H1 (cell line): ENCODE measurements at regions not wholly inside any gene's neighbourhood (a gene's known extent, or its start where the extent isn't known, plus 50 kb on each side); places are given as distances from the start of the nearest gene placed in this dataset.

Source experiments
- CTCF ChIA-PET: fragments of 300-600 bp; sonication (Branson Sonifier 250); formaldehyde crosslinking; loops from one replicate; lab custom pipeline; 2021; ENCODE audit not compliant: partially characterized antibody; lab: Charles Lee
- POLR2A ChIA-PET: fragments of 300-600 bp; sonication (Branson Sonifier 250); formaldehyde crosslinking; loops from one replicate; lab custom pipeline; 2021; ENCODE audit warnings: inconsistent platforms; ENCODE audit not compliant: partially characterized antibody; lab: Charles Lee
- DNase-seq, 2 experiments: peaks; one replicate each; pipeline versions ENCODE4 v3.0.0 to v3.0.0-alpha.2; 2010 to 2022; ENCODE audit warnings: low spot score in 2 of 2, low read depth in 1 of 2, mixed read lengths in 1 of 2
- FAIRE-seq: peaks from 2 replicates; lab custom pipeline; 2011; peaks lifted over from hg19 to GRCh38; lab: Jason Lieb, UNC
- H2AFZ ChIP-seq: 2 replicates; pipeline ENCODE4 v1.8.1; 2012; ENCODE audit warnings: low read length, inconsistent platforms
- H2AK5ac ChIP-seq: 2 replicates; pipeline ENCODE4 v1.6.1; 2013; ENCODE audit warnings: low read depth, low read length
- H2BK120ac ChIP-seq: replicated peaks from 2 replicates; pipeline ENCODE3; 2013; ENCODE audit warnings: low read depth, low read length, inconsistent platforms
- H2BK12ac ChIP-seq: 2 replicates; pipeline ENCODE4 v1.6.1; 2013; ENCODE audit warnings: low read depth, low read length
- H2BK15ac ChIP-seq: 2 replicates; pipeline ENCODE4 v1.6.1; 2013; ENCODE audit warnings: low read length
- H2BK20ac ChIP-seq: 2 replicates; pipeline ENCODE4 v1.6.1; 2013; ENCODE audit warnings: low read length
- H2BK5ac ChIP-seq: 2 replicates; pipeline ENCODE4 v1.6.1; 2013; ENCODE audit warnings: low read depth, low read length
- H3K14ac ChIP-seq: 2 replicates; pipeline ENCODE4 v1.6.1; 2013; ENCODE audit warnings: inconsistent platforms; ENCODE audit not compliant: insufficient read length
- H3K18ac ChIP-seq: 2 replicates; pipeline ENCODE4 v1.6.1; 2013; ENCODE audit warnings: low read length; ENCODE audit errors: extremely low read depth
- H3K23ac ChIP-seq: 2 replicates; pipeline ENCODE4 v1.6.1; 2013; ENCODE audit warnings: inconsistent platforms; ENCODE audit not compliant: insufficient read length
- H3K23me2 ChIP-seq: 2 replicates; pipeline ENCODE4 v1.6.1; 2013; ENCODE audit warnings: low read depth, low read length
- H3K27ac ChIP-seq: 2 replicates; pipeline ENCODE4 v1.6.1; 2011; ENCODE audit warnings: low read depth, low read length, inconsistent platforms
- H3K27me3 ChIP-seq, 4 experiments: replicated peaks in 1 of 4; 1 replicate in 1 of 4; 2 replicates in 3 of 4; pipeline versions ENCODE4 v1.6.1 to v1.8.1; 2011 to 2013; ENCODE audit warnings: low read length in 3 of 4, mild to moderate bottlenecking in 3 of 4, inconsistent platforms in 2 of 4, mixed read lengths in 2 of 4, moderate library complexity in 1 of 4; ENCODE audit not compliant: control insufficient read depth in 3 of 4, insufficient read depth in 3 of 4; ENCODE audit errors: extremely low read depth in 1 of 4
- H3K36me3 ChIP-seq, 4 experiments: 2 replicates each; pipeline versions ENCODE4 v1.6.1 to v1.8.1; 2011 to 2013; ENCODE audit warnings: mild to moderate bottlenecking in 4 of 4, low read length in 3 of 4, moderate library complexity in 2 of 4, control low read depth in 1 of 4, inconsistent platforms in 1 of 4; ENCODE audit not compliant: insufficient read depth in 4 of 4, control insufficient read depth in 2 of 4
- H3K4ac ChIP-seq: replicated peaks from 2 replicates; pipeline ENCODE3; 2013; ENCODE audit warnings: low read length, low read depth, mixed read lengths, inconsistent platforms; ENCODE audit not compliant: insufficient read length
- H3K4me1 ChIP-seq, 4 experiments: replicated peaks in 1 of 4; 1 replicate in 1 of 4; 2 replicates in 3 of 4; pipeline versions ENCODE4 v1.6.1 to v1.8.1; 2011 to 2013; ENCODE audit warnings: low read length in 3 of 4, inconsistent platforms in 2 of 4, mixed read lengths in 1 of 4; ENCODE audit not compliant: insufficient read depth in 4 of 4, control insufficient read depth in 3 of 4
- H3K4me2 ChIP-seq, 2 experiments: 2 replicates each; pipeline versions ENCODE4 v1.6.1 to v1.8.1; 2011 to 2013; ENCODE audit warnings: low read depth in 2 of 2, low read length in 2 of 2, control low read depth in 1 of 2, inconsistent platforms in 1 of 2, mild to moderate bottlenecking in 1 of 2; ENCODE audit not compliant: insufficient read depth in 1 of 2
- H3K4me3 ChIP-seq, 4 experiments: fragments of 200-600, 300-600 bp in 1 of 4; sonication (generic), shearing (Covaris generic), sonication (Bioruptor Twin) in 1 of 4; 2 replicates each; pipeline versions ENCODE4 v1.5.1 to v1.8.1; 2011 to 2016; ENCODE audit warnings: low read length in 4 of 4, low read depth in 3 of 4, control low read depth in 2 of 4, inconsistent platforms in 2 of 4, mild to moderate bottlenecking in 2 of 4, mixed read lengths in 1 of 4, moderate library complexity in 1 of 4; ENCODE audit not compliant: insufficient read depth in 2 of 4; ENCODE audit errors: extremely low read depth in 1 of 4
- H3K56ac ChIP-seq: replicated peaks from 2 replicates; pipeline ENCODE3; 2013; ENCODE audit warnings: low read depth, mild to moderate bottlenecking, mixed read lengths, low read length, inconsistent platforms; ENCODE audit not compliant: insufficient read length
- H3K79me1 ChIP-seq: 2 replicates; pipeline ENCODE4 v1.6.1; 2013; ENCODE audit warnings: low read depth, low read length, control low read depth
- H3K79me2 ChIP-seq, 2 experiments: 2 replicates each; pipeline versions ENCODE4 v1.6.1 to v1.8.1; 2012 to 2013; ENCODE audit warnings: low read length in 2 of 2, mild to moderate bottlenecking in 2 of 2, inconsistent platforms in 1 of 2; ENCODE audit not compliant: insufficient read depth in 2 of 2, control insufficient read depth in 1 of 2
- H3K9ac ChIP-seq, 4 experiments: replicated peaks in 1 of 4; 1 replicate in 1 of 4; 2 replicates in 3 of 4; pipeline versions ENCODE4 v1.6.1 to v1.8.1; 2011 to 2013; ENCODE audit warnings: low read depth in 3 of 4, low read length in 3 of 4, control low read depth in 2 of 4, mild to moderate bottlenecking in 2 of 4, moderate library complexity in 2 of 4, inconsistent platforms in 1 of 4; ENCODE audit errors: extremely low read depth in 1 of 4
- H3K9me3 ChIP-seq, 2 experiments: 2 replicates each; pipeline versions ENCODE4 v1.6.1 to v1.8.1; 2012 to 2013; ENCODE audit warnings: mild to moderate bottlenecking in 2 of 2, moderate library complexity in 2 of 2, control low read depth in 1 of 2, inconsistent platforms in 1 of 2, low read depth in 1 of 2, low read length in 1 of 2, mixed read lengths in 1 of 2; ENCODE audit not compliant: insufficient read depth in 2 of 2
- H4K20me1 ChIP-seq, 2 experiments: replicated peaks in 1 of 2; 2 replicates each; pipeline versions ENCODE3 to v1.8.1; 2011 to 2013; ENCODE audit warnings: inconsistent platforms in 2 of 2, low read length in 2 of 2, mild to moderate bottlenecking in 1 of 2; ENCODE audit not compliant: insufficient read depth in 2 of 2, control insufficient read depth in 1 of 2
- H4K5ac ChIP-seq: 2 replicates; pipeline ENCODE4 v1.6.1; 2013; ENCODE audit warnings: low read length, low read depth, mixed read lengths, inconsistent platforms; ENCODE audit not compliant: insufficient read length
- H4K8ac ChIP-seq: 2 replicates; pipeline ENCODE4 v1.8.0; 2013; ENCODE audit warnings: mild to moderate bottlenecking, moderate library complexity, low read length, inconsistent platforms; ENCODE audit not compliant: insufficient read depth; ENCODE audit errors: extremely low read depth
- H4K91ac ChIP-seq: replicated peaks from 2 replicates; pipeline ENCODE3; 2013; ENCODE audit warnings: low read length, mixed read lengths, inconsistent platforms; ENCODE audit not compliant: insufficient read length
- NANOG ChIP-seq: IDR thresholded peaks from 2 replicates; pipeline ENCODE4 v1.6.1; 2011; ENCODE audit warnings: low read length, low read depth, mild to moderate bottlenecking, inconsistent platforms; ENCODE audit not compliant: insufficient read depth, poor library complexity, severe bottlenecking
- TEAD4 ChIP-seq: IDR thresholded peaks from 2 replicates; pipeline ENCODE4 v1.6.1; 2012; ENCODE audit warnings: low read depth, low read length, inconsistent platforms, mixed read lengths
- YY1 ChIP-seq: IDR thresholded peaks from 2 replicates; pipeline ENCODE4 v1.6.1; 2011; ENCODE audit warnings: low read depth, mild to moderate bottlenecking, low read length
- WGBS, 2 experiments: shearing (Covaris generic) in 1 of 2; methylation state at CpG; one replicate each; pipeline versions ENCODE4 v1.1.6 to v1.1.7; 2013 to 2015; ENCODE audit warnings: low lambda C conversion rate in 2 of 2, mixed read lengths in 2 of 2, inconsistent platforms in 1 of 2, low coverage in 1 of 2, missing lambda C conversion rate in 1 of 2; ENCODE audit not compliant: insufficient replicate concordance in 2 of 2, insufficient coverage in 1 of 2, insufficient read length in 1 of 2; ENCODE audit errors: extremely low coverage in 1 of 2, missing lambda C conversion rate in 1 of 2; 5-methylcytosine and 5-hydroxymethylcytosine counted together

GRCh38 chr6:94045099-94045829 lies 625.9 kb upstream of the EPHA7 start:
- Histone ChIP-seq H3K27ac (no peak overlapping the region), H2BK15ac (no peak overlapping the region), H4K20me1 (no peaks in the 10 kb centered on the region), H4K91ac (no peak overlapping the region), H3K14ac (no peak overlapping the region), H3K36me3 (no peaks in the 10 kb centered on the region), H3K79me2 (no peaks in the 10 kb centered on the region), H3K18ac (no peak overlapping the region), H4K5ac (no peak overlapping the region), H4K8ac (no peak overlapping the region), H2BK120ac (peak overlapping the region; percentile 57), H3K4me3 (peak overlapping the region in 1 of 4 experiments; percentile 23; a peak in 1 of 8 replicates), H3K4me1 (peaks cover 0 to 17% (median 10%) of the 10 kb centered on the region in 4 experiments; a peak in 4 of 7 replicates), H3K9me3 (no peaks in the 10 kb centered on the region), H2AFZ (no peak overlapping the region), H3K4ac (no peak overlapping the region), H3K27me3 (no peaks in the 10 kb centered on the region), H3K23ac (no peak overlapping the region), H2BK20ac (no peak overlapping the region), H3K56ac (no peak overlapping the region), H3K23me2 (no peaks in the 10 kb centered on the region), H2BK5ac (0 out of 2 replicates have a peak overlapping the region, but pooled peaks have one; percentile 13), H3K9ac (no peak overlapping the region), H3K4me2 (peak overlapping the region; percentile 13 to 15; a peak in 3 of 4 replicates), H2AK5ac (no peak overlapping the region), H2BK12ac (no peak overlapping the region), H3K79me1 (no peaks in the 10 kb centered on the region)
- TF ChIP-seq YY1 (no peak), NANOG (peak; percentile 0), TEAD4 (peak; percentile 68; the same call in 1 of the 2 replicates)
- FAIRE-seq (no peak), DNase-seq (no peak)
- POLR2A ChIA-PET = interaction anchor here (1.5 to 1.6 kb wide), 2 partner anchors 216 to 226 kb away, joined by 4 to 6 read pairs; no protein-coding TSS in a partner anchor
- CTCF ChIA-PET = interaction anchor here (1.0 kb wide), 1 partner anchor 325 kb away, joined by 3 read pairs; no protein-coding TSS in a partner anchor
- 56% methylated on average over 12 of the region's 12 CpGs; no CpG with 5 or more reads in 1 of the 2 experiments for WGBS, 2 experiments
